IPS-18c (cell line): ENCODE measurements at regions not wholly inside any gene's neighbourhood (a gene's known extent, or its start where the extent isn't known, plus 50 kb on each side); places are given as distances from the start of the nearest gene placed in this dataset.

Experiments used
- H3K4me3 ChIP-seq: 2 replicates; pipeline ENCODE4 v1.7.0; 2013; ENCODE audit warnings: low read depth, mild to moderate bottlenecking, low read length, moderate library complexity; ENCODE audit not compliant: insufficient read depth
- H3K9me3 ChIP-seq: one replicate; pipeline ENCODE4 v1.6.1; 2013; ENCODE audit warnings: mild to moderate bottlenecking, low read length, moderate library complexity; ENCODE audit not compliant: control insufficient read depth, insufficient read depth

GRCh38 chr3:110562621-110563020, 509.0 kb upstream of the NECTIN3 start:
- no peaks in the 10 kb centered on the region for H3K9me3 ChIP-seq
- no peak overlapping the region for H3K4me3 ChIP-seq

GRCh38 chr3:110564674-110565073, 506.9 kb upstream of the NECTIN3 start:
- no peak overlapping the region for H3K4me3 ChIP-seq
- no peaks in the 10 kb centered on the region for H3K9me3 ChIP-seq

GRCh38 chr3:110567029-110567428, 504.6 kb upstream of the NECTIN3 start:
- Histone ChIP-seq H3K9me3 (no peaks in the 10 kb centered on the region), H3K4me3 (no peak overlapping the region)

- Histone ChIP-seq H3K9me3 (no peaks in the 10 kb centered on the region), H3K4me3 (no peak overlapping the region)
Observed at GRCh38 chr3:110568246-110568645, 503.4 kb upstream of the NECTIN3 start.

- Histone ChIP-seq H3K9me3 (no peaks in the 10 kb centered on the region), H3K4me3 (no peak overlapping the region)
Observed at GRCh38 chr3:110569073-110569472, 502.5 kb upstream of the NECTIN3 start.

GRCh38 chr3:110575702-110576101, 495.9 kb upstream of the NECTIN3 start:
- Histone ChIP-seq H3K9me3 (no peaks in the 10 kb centered on the region), H3K4me3 (no peak overlapping the region)

GRCh38 chr3:110576960-110577359, 494.7 kb upstream of the NECTIN3 start:
- Histone ChIP-seq H3K9me3 (no peaks in the 10 kb centered on the region), H3K4me3 (no peak overlapping the region)

GRCh38 chr3:110577854-110578253, 493.8 kb upstream of the NECTIN3 start:
- no peak overlapping the region for H3K4me3 ChIP-seq
- H3K9me3 ChIP-seq, result no peaks in the 10 kb centered on the region

- no peak overlapping the region for H3K4me3 ChIP-seq
Observed at GRCh38 chr3:110579840-110580550, 491.6 kb upstream of the NECTIN3 start.

GRCh38 chr3:110583373-110583935, 488.2 kb upstream of the NECTIN3 start:
- H3K9me3 ChIP-seq, result no peaks in the 10 kb centered on the region
- no peak overlapping the region for H3K4me3 ChIP-seq

More at GRCh38 chr3:110579840-110580550, 491.6 kb upstream of the NECTIN3 start:
- H3K9me3 ChIP-seq, result no peaks in the 10 kb centered on the region

GRCh38 chr3:110588906-110589305, 482.7 kb upstream of the NECTIN3 start:
- H3K4me3 ChIP-seq, result no peak overlapping the region
- peaks cover 2% of the 10 kb centered on the region for H3K9me3 ChIP-seq

- Histone ChIP-seq H3K9me3 (peaks cover 2% of the 10 kb centered on the region), H3K4me3 (no peak overlapping the region)
Observed at GRCh38 chr3:110589341-110589740, 482.3 kb upstream of the NECTIN3 start.

GRCh38 chr3:110593749-110594148, 477.9 kb upstream of the NECTIN3 start:
- H3K9me3 ChIP-seq, result peaks cover 6% of the 10 kb centered on the region

GRCh38 chr3:110598847-110599490, 472.6 kb upstream of the NECTIN3 start:
- peaks cover 4% of the 10 kb centered on the region for H3K9me3 ChIP-seq
- no peak overlapping the region for H3K4me3 ChIP-seq

More at GRCh38 chr3:110593749-110594148, 477.9 kb upstream of the NECTIN3 start:
- no peak overlapping the region for H3K4me3 ChIP-seq

GRCh38 chr3:110608566-110608965, 463.1 kb upstream of the NECTIN3 start:
- H3K4me3 ChIP-seq, result no peak overlapping the region
- H3K9me3 ChIP-seq, result no peaks in the 10 kb centered on the region

- Histone ChIP-seq H3K4me3 (no peak overlapping the region), H3K9me3 (no peaks in the 10 kb centered on the region)
Observed at GRCh38 chr3:110612045-110612444, 459.6 kb upstream of the NECTIN3 start.

GRCh38 chr3:110614186-110614585, 457.4 kb upstream of the NECTIN3 start:
- Histone ChIP-seq H3K9me3 (no peaks in the 10 kb centered on the region), H3K4me3 (no peak overlapping the region)

- H3K4me3 ChIP-seq, result no peak overlapping the region
- H3K9me3 ChIP-seq, result no peaks in the 10 kb centered on the region
Observed at GRCh38 chr3:110615454-110615853, 456.2 kb upstream of the NECTIN3 start.
